Ovary (tissue), 3 donors: ENCODE measurements at regions not wholly inside any gene's neighbourhood (a gene's known extent, or its start where the extent isn't known, plus 50 kb on each side); places are given as distances from the start of the nearest gene placed in this dataset.

Experiments used
- POLR2A ChIP-seq: fragments of 450-650 bp; IDR thresholded peaks from one replicate; pipeline ENCODE4 v1.6.1; 2017; ENCODE audit warnings: antibody characterized with exemption, mild to moderate bottlenecking, moderate library complexity
- TF ChIP-seq, protein P1 (sequence below), 3 donors: fragments of 450-650 bp in 2 of 3; fragments of 200-600 bp in 1 of 3; IDR thresholded peaks; one replicate each; pipeline versions ENCODE4 v1.5.1 to v1.8.0; 2016 to 2022; ENCODE audit warnings: antibody characterized with exemption in 3 of 3, mild to moderate bottlenecking in 1 of 3
- donor health status: DM: no; HTN: no; CAD: no.

DNA sequence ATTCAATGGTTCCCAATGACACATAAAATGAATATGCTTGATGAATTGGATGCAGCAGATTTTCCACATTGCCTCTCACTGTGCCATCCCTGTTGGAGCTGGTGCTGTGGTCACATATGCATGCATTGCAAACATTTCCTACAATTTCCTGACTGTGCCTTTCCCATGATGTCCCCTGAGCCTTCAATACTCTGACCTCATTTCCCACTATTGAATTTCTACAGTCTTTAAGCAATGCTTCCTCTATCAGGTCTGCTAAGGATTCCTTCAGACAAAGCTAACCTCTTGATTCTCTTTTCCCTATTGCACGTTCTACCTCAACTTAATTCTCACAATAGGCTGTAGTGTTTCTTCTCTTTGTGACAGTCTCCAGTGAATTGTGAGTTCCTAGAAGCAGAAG is 342.5 kb upstream of the CRIM1 start:
- TF ChIP-seq, protein P1, sequence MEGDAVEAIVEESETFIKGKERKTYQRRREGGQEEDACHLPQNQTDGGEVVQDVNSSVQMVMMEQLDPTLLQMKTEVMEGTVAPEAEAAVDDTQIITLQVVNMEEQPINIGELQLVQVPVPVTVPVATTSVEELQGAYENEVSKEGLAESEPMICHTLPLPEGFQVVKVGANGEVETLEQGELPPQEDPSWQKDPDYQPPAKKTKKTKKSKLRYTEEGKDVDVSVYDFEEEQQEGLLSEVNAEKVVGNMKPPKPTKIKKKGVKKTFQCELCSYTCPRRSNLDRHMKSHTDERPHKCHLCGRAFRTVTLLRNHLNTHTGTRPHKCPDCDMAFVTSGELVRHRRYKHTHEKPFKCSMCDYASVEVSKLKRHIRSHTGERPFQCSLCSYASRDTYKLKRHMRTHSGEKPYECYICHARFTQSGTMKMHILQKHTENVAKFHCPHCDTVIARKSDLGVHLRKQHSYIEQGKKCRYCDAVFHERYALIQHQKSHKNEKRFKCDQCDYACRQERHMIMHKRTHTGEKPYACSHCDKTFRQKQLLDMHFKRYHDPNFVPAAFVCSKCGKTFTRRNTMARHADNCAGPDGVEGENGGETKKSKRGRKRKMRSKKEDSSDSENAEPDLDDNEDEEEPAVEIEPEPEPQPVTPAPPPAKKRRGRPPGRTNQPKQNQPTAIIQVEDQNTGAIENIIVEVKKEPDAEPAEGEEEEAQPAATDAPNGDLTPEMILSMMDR (IDR thresholded peaks at IDR 0.05) = no peak
- TF ChIP-seq POLR2A = no peak
